ENCODE measurements at regions not wholly inside any gene's neighbourhood (a gene's known extent, or its start where the extent isn't known, plus 50 kb on each side); places are given as distances from the start of the nearest gene placed in this dataset.
A peak's percentile ranks its signal among the peaks of the same experiment; 100 is the strongest.
"Not testable (repeated sequence)": the region's sequence is repeated elsewhere in the genome, so short reads cannot be mapped to it uniquely, and the experiment has no call there.

DNA sequence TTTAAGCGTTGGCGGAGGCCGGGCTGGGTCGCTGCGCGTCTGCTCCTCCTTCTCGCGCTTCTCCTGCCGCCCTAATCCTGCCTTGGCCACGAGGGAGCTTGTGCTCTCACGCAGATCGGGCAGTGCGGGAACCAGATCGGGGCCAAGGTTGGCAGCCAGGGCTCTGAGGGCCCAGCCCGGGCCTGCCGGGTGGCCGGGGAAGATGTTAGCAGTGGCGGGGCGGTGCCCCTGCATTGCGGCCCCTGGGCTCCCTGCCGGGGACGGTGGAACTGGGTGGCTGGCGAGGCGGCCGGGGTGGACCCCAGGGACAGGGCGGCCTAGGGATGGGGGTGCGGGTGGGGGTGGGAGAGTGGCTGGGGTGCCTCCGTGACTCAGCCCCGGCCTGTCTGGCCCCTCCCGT, 297.4 kb downstream of the CACNA1B start:
- not testable (repeated sequence) for DNase-seq (ENCODE audit: low spot score)

DNA sequence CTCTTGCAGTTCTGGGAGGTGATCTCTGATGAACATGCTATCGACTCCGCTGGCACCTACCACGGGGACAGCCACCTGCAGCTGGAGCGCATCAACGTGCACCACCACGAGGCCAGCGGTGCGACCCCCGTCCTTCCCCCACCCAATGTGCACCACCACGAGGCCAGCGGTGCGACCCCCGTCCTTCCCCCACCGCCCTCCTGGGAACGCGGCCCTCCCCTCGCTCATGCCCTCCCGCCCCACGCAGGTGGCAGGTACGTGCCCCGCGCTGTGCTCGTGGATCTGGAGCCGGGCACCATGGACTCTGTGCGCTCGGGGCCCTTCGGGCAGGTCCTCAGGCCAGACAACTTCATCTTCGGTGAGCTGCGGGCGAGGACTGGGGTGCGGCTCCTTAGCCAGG, 297.8 kb downstream of the CACNA1B start:
- DNase-seq (ENCODE audit: low spot score), result not testable (repeated sequence)

DNA sequence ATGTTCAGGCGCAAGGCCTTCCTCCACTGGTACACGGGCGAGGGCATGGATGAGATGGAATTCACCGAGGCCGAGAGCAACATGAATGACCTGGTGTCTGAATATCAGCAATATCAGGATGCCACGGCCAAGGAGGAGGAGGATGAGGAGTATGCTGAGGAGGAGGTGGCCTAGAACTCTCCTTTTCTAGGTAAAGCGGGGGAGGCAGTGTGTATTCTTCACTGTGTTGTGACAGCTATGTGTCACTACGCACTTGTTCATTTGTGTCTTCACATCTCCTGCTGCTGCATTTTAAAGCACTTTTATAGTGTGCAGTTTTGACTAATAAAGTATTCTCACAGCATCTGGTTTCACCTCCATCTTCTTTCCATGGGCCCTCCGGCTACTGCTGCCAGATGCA, 299.5 kb downstream of the CACNA1B start:
- not testable (repeated sequence) for DNase-seq (ENCODE audit: low spot score)

DNA sequence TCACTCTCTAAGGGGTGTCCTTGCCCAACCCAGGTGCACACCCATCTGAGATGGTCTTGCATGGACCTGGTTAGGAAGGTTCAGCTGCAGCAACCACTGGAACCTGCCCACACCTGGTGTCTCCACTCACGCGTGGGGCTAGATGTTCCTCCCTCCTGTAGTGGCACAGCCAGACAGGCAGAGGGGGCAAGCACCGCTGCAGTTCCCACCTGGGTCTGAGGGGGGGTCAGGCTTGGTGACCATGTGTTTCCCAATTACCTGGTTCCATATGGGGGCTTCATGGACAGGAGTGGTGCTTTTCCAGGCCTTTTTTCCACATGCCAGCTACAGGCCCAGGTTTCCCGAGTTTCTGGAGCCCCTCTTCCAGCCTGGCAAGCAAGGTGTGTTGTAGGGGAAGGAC, 301.4 kb downstream of the CACNA1B start:
- not testable (repeated sequence) for DNase-seq (ENCODE audit: low spot score)

DNA sequence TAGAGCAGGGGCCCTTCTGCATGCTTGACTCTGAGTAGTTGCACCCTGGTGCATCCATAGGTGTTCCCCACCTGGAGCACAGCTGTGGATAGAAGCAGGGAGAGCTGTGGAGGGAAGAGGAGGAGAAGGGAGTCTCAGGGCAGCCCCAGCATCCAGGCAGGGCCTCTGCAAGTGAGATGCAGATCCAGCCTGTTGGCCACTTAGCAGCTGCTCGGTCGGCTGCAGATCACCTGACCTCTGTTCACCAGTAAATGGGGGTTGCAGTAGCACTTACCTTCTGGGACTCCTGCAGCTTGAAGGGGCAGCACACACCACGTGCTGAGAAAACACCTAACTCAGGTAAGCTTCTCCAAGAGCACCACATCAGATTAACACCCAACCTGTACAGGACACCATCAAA, 302.1 kb downstream of the CACNA1B start:
- not testable (repeated sequence) for DNase-seq (ENCODE audit: low spot score)

DNA sequence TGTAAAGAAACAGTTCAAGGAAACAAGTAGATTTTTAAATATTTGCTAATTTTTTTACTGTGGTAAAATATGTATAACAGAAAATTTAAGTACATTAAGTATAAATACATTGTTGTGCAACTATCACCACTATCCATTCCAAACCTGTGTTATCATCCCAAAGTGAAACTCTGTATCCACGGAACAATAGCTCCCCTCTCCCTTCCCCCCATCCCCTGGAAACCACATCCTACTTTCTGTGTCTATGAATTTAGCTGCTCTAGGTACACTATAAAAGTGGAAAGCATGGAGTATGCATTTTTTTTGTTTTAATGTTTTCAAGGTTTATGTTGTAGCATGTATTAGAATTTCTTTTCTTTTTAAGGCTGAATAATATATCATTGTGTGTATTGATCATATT, 304.4 kb downstream of the CACNA1B start:
- DNase-seq (ENCODE audit: low spot score), result not testable (repeated sequence)

DNA sequence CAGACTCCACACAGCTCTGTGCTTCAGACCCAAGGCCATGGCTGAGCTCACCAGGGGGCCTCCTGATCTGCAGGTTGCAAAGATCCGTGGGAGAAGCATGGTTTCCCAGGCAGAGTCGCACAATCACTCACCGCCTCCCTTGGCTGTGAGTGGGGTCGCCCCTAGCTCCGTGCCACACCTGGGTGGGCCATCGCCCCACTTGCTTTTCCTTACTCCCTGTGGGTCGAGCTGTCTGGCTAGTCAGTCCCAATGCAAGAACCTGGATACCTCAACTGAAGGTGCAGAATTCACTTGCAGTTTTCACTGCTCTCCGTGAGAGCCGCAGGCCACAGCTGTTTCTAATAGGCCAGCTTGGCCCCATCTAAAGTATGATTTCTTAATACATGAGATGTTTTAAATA, 319.6 kb downstream of the CACNA1B start:
- DNase-seq (ENCODE audit: low spot score), result not testable (repeated sequence)

DNA sequence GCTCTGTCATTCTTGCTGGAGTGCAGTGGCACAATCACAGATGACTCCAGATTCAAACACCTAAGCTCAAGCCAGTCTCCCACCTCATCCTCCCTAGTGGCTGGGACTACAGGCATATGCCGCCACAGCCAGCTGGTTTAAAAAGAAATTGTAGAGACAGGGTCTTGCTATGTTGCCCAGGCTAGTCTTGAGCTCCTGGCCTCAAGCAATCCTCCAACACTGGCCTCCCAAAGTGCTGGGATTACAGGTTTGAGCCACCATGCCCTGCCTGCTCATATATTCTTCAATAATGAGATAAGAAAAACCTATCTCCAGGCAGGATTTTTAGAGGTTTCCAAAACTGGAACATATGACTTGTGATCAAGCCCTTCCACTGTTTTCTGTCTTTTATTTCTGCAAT, 321.4 kb downstream of the CACNA1B start:
- not testable (repeated sequence) for DNase-seq (ENCODE audit: low spot score)

DNA sequence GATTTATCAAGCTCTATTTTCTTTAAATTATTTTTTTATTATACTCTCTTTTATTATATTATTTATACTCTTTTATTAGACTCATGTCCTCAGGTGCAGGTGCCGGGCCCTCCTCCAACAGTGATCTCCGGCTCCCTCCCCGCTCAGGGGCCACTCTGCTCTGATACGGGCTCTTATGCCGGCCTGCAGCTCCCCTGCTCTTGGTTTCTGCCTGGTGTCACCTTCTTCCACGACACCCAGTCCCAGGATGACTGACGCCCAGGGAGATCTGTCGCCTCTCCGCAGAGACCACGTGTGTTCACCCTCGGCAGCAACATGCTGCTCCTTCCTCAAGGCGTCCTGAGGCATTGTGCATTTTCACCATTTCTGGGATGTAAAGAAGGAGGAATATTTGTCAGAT, 322.3 kb downstream of the CACNA1B start:
- not testable (repeated sequence) for DNase-seq (ENCODE audit: low spot score)

DNA sequence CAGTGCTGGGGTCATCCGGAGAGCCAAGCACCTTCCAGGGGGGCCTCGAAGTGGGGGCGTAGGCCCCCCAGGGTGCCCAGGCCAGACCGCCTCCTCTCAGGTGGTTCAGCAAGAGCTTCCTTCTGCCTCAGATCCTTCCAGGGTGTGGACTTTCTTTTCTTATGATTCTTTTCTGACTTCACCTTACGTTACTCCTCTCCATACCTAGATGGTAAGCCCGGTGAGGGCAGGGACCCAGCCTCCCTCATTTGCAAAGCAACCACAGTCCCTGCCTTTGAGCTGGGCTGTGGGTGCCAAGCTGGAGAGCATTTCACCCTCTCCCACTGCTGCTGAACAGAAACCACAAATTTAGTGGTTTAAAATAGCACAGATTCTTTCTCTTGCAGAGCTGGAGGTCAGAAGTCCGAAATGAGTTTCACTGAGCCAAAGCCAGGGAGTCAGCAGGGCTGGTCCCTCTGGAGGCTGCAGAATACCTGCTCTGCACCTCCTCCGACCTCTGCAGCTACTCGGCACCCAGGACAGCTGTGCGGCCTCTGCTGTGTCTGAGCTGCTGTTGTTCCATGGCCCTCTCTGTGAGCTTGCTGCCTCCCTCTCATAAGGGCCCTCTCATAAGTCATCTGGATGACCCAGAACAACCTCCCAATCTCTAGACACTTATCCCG, 323.0 kb downstream of the CACNA1B start:
- not testable (repeated sequence) for DNase-seq (ENCODE audit: low spot score)

DNA sequence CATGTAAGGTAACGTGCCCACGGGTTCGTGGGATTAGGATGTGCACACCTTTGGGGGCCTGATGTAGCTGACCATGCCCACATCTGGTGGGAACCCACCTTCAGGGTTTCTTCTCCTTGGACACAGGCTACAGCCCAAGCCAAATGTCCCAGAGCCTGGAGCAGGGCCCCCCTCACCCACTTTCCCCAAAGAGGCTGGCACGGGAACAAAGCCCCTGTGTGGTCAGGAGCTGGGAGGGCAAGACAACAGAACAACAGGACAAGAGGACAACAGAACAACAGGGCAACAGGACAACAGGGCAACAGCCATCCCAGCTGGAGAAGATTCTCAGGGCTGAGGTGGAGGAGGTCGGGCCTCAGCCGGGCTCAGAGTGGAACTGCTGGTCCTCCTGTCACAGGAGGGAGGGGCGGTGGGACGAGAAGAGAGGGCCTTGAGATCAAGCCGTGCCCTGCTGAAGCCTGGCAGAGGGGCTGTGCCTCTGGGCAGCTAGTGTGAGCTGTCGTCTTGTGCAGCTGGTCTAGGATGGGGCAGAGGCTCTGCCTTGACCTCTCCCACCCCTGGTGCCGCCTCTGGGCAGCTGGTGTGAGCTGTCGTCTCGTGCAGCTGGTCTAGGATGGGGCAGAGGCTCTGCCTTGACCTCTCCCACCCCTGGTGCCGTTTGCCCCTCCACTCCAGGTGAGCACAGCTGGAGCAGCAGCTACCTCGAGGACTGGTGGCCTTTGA, 323.7 kb downstream of the CACNA1B start:
- DNase-seq (ENCODE audit: low spot score), result not testable (repeated sequence)

DNA sequence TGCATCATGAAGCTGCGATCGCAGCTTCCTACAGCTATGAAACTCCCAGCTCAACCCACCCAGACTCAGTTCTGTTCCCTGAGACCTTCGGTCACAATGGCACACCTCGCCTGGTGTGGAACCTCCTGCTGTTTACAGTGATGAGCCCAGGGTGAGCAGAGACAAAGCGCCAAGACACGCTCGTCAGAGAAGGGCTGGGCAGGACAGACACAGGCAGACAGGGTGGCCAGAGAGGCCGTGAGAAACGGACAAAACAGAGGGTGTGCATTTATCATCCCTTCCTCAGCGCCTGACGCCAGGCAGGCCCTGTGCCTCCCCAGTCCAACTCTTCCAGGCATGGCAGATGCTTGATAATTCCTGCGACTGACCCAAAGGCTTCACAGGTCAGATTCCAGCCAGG, 324.5 kb downstream of the CACNA1B start:
- not testable (repeated sequence) for DNase-seq (ENCODE audit: low spot score)

DNA sequence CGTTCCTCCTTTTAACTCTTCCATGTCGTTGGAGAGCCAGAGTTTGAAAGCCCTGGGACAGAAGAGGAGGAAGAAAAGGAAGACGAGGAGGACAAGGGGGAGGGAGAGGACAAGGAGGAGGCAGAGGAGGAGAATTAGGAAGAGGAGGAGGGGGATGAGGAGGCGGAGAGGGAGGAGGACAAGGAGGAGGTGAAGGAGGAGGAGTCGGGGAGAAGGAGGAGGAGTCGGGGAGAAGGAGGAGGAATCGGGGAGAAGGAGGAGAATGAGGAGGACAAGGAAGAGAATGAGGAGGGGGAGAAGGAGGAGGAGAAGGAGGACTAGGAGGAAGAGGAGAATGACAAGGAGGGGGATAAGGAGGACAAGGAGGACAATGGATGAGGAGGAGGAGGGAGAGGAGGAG, 325.7 kb downstream of the CACNA1B start:
- DNase-seq (ENCODE audit: low spot score), result peak; percentile 21

DNA sequence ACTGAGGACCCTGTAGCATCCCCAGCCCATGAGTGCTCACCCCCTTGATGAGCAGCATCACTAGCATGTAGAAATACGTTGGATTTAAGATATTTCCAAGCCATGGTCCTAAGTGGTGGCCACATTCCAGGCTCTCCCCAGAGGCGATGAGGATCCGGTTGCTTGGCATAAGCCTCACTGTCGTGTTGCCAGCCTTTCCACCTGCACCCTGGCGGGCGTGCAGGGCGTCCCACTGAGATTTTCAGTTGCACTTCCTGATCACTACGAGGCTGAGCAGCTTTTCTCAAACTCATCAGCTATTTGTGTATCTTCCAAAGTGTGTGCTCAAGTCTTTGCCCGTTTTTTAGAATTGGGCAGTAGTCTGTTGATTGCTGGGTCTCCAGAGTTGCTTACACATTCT, 326.3 kb downstream of the CACNA1B start:
- not testable (repeated sequence) for DNase-seq (ENCODE audit: low spot score)

DNA sequence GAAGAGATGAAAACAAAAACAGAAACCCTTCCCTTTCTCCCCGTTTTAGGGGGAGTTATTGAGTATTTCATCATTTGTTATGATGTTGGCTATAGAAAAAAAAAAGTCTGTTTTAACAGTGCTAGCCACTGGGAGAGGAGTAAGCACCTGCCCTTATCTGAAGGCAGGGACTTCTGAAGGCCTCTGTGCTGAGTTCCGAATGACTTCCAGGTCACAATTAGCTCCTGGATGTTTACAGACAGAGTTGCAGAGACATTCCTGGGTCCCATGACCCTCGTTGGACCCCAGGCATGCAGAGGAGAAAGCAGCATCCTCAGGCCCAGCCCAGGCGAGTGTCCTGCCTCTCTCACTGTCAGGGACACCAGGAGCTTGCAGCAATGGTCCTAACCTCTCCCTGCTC, 328.5 kb downstream of the CACNA1B start:
- DNase-seq (ENCODE audit: low spot score), result not testable (repeated sequence)

DNA sequence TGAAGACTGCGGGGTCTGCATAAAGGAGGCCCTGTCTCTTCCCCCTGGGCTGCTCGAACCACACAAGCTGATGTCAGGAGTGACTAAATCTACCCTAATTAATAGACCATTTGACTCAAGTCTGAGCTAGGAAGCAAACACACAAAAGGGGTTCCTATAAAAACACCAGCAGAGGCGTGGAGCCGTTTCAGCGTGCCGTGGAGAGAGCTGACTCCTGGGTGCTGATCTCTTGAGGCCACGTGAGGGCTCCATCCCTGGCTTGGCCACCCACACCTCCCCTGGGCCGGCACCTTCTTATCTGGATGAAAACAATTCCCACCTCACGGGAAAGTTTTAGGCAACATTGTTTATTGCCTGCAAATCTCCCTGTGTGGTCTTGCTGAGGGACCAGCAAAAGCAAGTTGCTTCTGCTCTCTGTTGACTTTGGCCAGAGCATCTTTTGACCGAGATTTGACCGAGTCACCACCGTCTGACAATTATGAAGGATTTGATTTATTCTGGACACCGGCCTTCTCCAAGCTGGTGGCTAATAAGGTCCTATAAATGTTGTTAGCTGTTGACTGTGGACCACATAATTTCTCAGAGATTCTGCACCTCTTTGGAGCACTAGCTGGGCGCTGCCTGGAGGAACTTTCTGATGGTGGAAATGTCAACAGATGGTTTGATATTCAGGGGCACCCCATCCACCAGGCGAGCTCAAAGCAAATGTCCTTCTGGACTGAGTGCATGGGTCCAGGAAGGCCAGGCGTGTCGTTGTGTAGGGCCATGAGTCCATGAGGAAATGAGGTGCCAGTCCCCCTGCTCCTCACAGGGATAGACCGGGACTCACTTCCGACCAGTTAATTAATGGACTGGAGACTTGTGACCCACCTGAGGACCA, 330.0 kb downstream of the CACNA1B start:
- DNase-seq (ENCODE audit: low spot score), result not testable (repeated sequence)

DNA sequence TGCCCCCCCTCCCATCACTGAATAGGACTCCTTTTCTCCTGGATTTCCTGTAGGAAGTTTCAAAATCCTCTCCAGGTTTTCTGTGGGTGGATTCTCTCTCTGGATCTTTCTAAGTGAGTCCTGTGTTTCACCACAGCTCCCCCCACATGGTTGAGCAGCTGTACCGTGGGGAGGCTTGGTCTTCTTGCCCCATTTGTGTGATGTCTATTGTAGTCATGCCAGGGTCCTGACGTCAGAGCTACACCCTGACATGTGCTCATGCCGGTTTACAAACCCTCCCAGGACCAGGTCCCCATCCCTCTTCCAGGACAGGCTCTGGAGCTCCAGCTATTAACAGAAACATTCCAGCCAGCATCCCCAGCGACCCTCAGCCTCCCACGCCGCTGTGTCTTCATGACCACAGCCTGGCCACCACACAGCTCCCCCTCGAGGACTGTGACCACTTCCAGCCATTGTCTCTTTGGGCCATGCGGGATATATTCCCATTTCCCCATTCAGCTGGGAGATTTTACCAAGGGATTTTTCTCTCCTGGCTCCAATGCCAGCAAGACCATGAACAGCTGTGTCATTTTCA, 331.6 kb downstream of the CACNA1B start:
- not testable (repeated sequence) for DNase-seq (ENCODE audit: low spot score)

DNA sequence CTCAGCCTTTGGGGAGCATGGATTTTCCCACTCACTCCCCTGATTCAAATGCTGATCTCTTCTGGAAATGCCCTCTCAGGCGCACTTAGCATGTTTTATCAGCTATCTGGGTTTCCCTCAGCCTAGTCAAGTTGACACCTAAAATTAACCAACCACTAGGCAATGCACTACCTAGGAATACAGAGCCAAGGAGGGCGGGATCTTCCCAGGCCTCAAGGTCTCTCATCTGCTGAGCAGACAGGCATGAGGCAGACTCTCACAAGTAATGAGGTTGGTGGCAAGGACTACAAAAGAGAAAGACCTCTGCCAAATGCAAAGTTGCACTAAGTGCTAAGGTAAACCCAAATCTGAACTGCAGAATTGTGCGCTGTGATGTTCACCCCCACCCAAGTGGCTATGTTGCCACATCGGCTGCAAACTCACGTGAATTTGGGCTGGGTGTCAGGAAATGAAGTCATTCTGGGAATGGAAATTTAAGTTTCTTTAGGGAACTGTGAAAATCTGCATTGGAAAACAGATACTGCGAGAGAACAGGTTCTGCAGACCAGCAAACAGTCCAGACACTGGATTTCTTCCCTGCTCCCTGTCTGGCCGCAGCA, 332.9 kb downstream of the CACNA1B start:
- DNase-seq (ENCODE audit: low spot score), result not testable (repeated sequence)

DNA sequence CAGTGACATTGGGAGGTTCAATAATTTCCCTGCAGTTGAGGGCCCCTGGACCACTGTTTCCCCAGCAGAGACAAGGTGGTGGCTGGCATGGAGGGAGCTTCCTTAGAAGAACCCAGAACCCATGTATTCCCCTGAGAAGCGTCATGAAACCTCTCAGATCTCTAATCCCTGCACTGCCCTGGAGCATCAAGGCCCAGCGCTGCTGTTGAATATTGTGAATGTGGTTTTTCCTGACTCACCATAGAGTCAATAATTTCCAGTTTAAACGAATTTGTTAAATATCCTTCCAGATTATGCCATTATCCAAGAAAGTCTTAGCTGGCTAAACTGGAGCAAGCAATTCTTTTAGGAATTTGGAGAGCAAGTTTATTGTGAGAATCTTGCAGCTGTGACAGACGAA, 333.5 kb downstream of the CACNA1B start:
- DNase-seq (ENCODE audit: low spot score), result not testable (repeated sequence)

DNA sequence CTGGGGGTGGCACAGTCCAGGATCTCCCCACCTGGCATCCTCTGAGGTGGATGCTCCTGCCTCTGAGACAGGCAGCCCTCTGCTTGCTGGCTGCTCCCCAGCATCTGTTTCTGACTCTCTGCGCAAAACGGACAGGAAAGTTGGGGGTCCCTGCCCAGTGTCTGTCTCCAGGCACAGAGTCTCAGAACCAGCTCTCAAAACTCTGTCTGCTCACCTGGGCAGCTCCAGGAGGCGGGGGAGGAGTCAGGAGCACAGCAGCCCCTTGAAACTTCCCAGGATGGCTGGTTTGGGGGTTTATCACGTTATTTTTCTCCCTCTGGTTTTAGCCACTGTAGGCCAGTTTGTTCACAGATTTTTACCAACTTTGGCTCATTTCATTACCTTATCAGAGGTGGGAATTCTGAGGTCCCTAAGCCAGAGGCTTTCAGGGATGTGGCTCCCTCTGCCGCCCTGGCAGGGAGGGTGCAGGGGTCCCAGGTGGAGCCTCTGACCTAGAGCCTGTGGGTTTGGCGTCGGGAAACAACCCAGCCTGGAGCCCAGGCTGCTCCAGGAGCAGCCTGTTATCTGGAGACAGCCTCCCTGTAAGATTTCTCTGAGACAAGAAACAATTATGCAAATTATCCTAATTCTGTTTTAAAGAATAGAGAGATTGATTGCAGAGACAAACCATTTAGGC, 334.1 kb downstream of the CACNA1B start:
- DNase-seq (ENCODE audit: low spot score), result peak; percentile 16

DNA sequence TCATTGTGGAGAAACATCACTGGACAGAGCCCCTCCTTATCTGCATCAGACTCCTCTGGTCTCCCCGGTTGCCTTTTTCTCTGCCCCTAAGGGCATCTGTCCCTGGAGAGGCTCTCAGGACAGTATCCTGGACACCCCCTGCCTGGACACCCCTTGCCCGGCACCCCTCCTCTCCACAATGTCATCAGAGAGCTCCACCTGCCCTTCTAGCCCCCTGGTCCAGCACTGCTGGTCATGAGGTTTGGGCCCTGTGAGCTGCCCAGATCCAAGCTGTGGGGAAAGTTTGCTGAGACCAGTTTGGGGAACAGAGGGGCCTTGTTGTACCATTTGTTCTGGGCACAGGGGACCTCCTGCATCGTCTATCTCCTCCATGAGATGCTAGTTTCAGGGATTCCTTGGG, 335.2 kb downstream of the CACNA1B start:
- not testable (repeated sequence) for DNase-seq (ENCODE audit: low spot score)
